Endothelial cell (in vitro differentiated cells): ENCODE measurements at regions not wholly inside any gene's neighbourhood (a gene's known extent, or its start where the extent isn't known, plus 50 kb on each side); places are given as distances from the start of the nearest gene placed in this dataset.

Experiments used
- DNase-seq: peaks from one replicate; pipeline ENCODE4 v3.0.0; 2021; ENCODE audit warnings: low spot score
- H3K27ac Mint-ChIP-seq: one replicate; pipeline ENCODE4 v1.8.0; 2021; ENCODE audit warnings: mixed read lengths, inconsistent platforms; ENCODE audit not compliant: unreplicated experiment
- H3K27me3 Mint-ChIP-seq: one replicate; pipeline ENCODE4 v1.8.0; 2021; ENCODE audit warnings: mild to moderate bottlenecking, moderate library complexity, mixed read lengths, inconsistent platforms; ENCODE audit not compliant: unreplicated experiment
- H3K36me3 Mint-ChIP-seq: one replicate; pipeline ENCODE4 v1.8.0; 2021; ENCODE audit warnings: mild to moderate bottlenecking, low read depth, mixed read lengths, inconsistent platforms; ENCODE audit not compliant: unreplicated experiment
- H3K4me1 Mint-ChIP-seq: one replicate; pipeline ENCODE4 v1.8.0; 2021; ENCODE audit warnings: mild to moderate bottlenecking, mixed read lengths, inconsistent platforms; ENCODE audit not compliant: unreplicated experiment
- H3K4me3 Mint-ChIP-seq: one replicate; pipeline ENCODE4 v1.8.0; 2021; ENCODE audit warnings: mild to moderate bottlenecking, mixed read lengths, inconsistent platforms; ENCODE audit not compliant: unreplicated experiment
- H3K9me3 Mint-ChIP-seq: one replicate; pipeline ENCODE4 v1.8.0; 2021; ENCODE audit warnings: mixed read lengths, inconsistent platforms; ENCODE audit not compliant: unreplicated experiment
- TF ChIP-seq, protein P1 (sequence below): fragments of 200-600 bp; sonication (generic); IDR thresholded peaks from one replicate; pipeline ENCODE4 v1.5.0; 2021; ENCODE audit warnings: antibody characterized with exemption; ENCODE audit not compliant: unreplicated experiment

DNA sequence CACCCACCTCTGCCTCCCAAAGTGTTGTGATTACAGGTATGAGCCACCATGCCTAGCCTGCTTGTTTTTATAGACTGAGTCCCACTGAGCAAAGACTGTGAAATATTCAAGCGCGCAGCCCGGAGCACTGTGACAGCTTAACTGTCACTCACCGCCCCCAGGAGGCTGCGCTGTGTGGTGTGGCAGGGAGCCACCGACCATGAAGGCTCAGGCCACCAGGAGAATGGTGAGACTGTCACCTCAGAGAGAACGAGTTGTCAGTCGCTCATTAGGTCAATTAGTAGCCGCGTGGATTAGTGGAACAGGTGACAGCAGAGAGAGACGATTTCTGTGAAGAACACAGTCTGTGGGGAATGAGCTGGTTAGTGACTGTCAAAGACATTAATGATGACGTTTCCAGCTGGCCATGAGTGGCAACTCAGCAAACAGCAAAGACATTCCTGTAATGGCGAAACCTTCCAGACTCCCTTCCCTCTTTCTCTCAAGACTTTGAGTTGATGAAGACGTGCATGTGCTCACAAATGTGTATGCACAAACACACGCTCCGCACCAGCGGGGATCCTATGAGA, 64.5 kb downstream of the CYCS start:
- Mint-ChIP-seq H3K27ac (no peak overlapping the region), H3K9me3 (peaks cover 6% of the 10 kb centered on the region), H3K4me1 (no peaks in the 10 kb centered on the region), H3K4me3 (no peak overlapping the region), H3K27me3 (peaks cover 6% of the 10 kb centered on the region), H3K36me3 (peaks cover 4% of the 10 kb centered on the region)
- TF ChIP-seq, protein P1, sequence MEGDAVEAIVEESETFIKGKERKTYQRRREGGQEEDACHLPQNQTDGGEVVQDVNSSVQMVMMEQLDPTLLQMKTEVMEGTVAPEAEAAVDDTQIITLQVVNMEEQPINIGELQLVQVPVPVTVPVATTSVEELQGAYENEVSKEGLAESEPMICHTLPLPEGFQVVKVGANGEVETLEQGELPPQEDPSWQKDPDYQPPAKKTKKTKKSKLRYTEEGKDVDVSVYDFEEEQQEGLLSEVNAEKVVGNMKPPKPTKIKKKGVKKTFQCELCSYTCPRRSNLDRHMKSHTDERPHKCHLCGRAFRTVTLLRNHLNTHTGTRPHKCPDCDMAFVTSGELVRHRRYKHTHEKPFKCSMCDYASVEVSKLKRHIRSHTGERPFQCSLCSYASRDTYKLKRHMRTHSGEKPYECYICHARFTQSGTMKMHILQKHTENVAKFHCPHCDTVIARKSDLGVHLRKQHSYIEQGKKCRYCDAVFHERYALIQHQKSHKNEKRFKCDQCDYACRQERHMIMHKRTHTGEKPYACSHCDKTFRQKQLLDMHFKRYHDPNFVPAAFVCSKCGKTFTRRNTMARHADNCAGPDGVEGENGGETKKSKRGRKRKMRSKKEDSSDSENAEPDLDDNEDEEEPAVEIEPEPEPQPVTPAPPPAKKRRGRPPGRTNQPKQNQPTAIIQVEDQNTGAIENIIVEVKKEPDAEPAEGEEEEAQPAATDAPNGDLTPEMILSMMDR = no peak
- DNase-seq = no peak

DNA sequence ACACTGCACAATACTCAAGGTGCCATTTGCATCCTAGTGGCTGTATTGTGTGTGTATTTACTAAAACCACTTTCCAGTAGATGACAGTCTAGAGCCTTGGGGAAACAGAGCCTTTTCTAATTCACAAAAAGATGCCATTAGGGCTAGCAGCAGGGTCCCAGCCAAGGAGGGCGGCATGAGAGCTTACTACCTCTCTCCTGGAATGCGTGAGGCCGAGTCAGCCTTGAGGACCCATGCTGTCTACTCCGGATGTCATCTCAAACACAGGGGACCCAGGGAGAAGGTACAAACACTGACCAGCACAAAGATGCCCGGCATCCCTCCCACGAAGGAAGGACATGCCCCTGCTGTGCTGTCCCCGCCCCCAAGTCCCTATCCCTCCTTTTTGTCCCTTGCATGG, 65.5 kb downstream of the CYCS start:
- DNase-seq = no peak
- TF ChIP-seq, protein P1 = no peak
- H3K36me3 Mint-ChIP-seq = peaks cover 4% of the 10 kb centered on the region
- no peak overlapping the region for H3K4me3 Mint-ChIP-seq
- no peak overlapping the region for H3K27ac Mint-ChIP-seq
- H3K9me3 Mint-ChIP-seq = peaks cover 6% of the 10 kb centered on the region
- H3K27me3 Mint-ChIP-seq = peaks cover 7% of the 10 kb centered on the region
- H3K4me1 Mint-ChIP-seq = peaks cover 6% of the 10 kb centered on the region

DNA sequence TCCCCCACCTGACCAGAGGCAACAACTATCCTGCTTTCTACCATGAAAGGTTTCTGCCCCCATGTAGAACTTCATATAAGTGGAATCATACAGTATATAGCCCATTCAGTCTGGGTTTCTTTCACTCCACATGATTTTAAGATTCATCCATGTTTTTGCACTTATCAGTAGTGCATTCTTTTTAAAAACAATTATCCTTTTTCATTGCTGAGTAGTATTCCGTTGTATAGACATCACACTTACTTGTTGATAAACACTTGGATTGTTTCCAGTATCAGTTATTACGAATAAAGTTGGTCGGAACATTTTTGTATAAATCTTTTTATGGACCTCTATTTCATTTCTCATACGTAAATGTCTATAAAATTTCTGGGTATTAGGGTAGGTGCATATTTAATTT, 68.7 kb downstream of the CYCS start:
- Mint-ChIP-seq H3K27me3 (peaks cover 7% of the 10 kb centered on the region), H3K9me3 (no peaks in the 10 kb centered on the region), H3K4me3 (no peak overlapping the region), H3K27ac (no peak overlapping the region), H3K36me3 (no peaks in the 10 kb centered on the region), H3K4me1 (peaks cover 6% of the 10 kb centered on the region)
- TF ChIP-seq, protein P1 = no peak
- DNase-seq = no peak

DNA sequence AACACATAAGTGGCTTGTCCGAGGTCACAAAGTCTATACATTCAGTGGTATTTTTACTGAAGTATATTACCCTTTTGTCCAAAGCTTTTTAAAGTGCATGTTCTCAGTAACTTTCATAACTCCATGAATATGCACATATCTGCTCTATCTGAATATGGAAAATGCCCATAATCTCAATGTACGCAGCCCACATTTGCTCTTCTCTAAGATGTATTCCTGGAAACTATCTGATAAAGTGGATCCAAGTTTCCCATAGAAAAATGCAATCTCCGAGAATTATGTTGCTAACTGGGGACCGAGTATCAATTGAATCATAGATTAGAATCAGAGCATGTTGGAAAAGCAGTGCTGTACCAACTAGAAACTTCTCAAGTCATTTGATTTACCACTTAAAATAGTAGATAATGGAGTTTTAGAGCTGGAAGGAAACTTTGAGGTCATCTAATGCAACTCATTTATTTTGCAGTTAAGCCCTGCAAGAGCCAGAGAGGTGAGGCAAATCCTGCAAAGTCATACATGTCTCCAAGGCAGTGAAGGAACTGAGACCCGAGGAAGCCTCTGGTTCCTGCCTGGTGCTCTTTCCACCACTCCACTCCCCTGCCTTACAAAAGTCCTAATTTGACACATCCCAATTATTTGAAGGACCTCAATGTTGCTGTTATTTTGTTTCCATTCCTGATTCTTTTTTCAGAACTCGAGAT, 69.4 kb downstream of the CYCS start:
- H3K36me3 Mint-ChIP-seq = no peaks in the 10 kb centered on the region
- TF ChIP-seq, protein P1 = no peak

DNA sequence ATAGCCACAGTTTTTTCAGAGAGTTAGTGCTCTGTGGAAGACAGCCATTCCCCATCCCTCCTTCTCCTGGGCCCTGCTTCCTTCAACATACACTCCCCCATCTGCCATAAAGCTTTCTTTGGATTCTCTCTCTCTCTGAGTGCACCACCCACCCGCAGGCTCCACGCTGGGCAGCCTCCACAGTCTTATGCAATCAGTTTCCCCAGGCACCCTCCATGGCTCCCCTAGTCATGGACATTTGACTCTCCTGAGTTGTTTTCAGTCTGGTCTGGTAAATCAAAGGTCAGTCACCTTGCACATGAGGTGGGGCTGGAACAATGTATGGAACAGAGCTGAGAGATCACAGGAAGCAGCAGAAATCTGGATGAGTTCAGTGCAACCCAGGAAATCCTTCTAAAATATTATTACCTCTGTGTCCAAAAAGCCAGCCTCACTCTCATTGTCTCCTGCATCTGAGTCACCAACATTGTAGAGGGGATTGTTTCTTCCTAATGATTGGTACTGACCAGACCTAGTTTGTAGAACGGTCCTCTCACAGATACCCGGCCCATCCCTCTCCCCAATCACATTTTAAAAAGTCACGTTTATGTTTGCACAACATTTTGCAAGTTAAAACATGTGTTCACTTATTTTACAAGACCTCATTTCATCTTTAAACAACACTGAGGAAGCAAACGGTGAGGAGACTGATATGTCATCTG, 70.1 kb downstream of the CYCS start:
- Mint-ChIP-seq H3K36me3 (no peaks in the 10 kb centered on the region), H3K9me3 (no peaks in the 10 kb centered on the region), H3K4me1 (peaks cover 6% of the 10 kb centered on the region), H3K27ac (no peak overlapping the region), H3K27me3 (peaks cover 7% of the 10 kb centered on the region), H3K4me3 (no peak overlapping the region)
- no peak for DNase-seq
- TF ChIP-seq, protein P1 = no peak

More for the DNA sequence above, 69.4 kb downstream of the CYCS start:
- Mint-ChIP-seq H3K4me1 (peaks cover 6% of the 10 kb centered on the region), H3K4me3 (no peak overlapping the region), H3K27ac (no peak overlapping the region), H3K27me3 (peaks cover 7% of the 10 kb centered on the region), H3K9me3 (no peaks in the 10 kb centered on the region)
- no peak for DNase-seq
